ENCODE measurements at regions not wholly inside any gene's neighbourhood (a gene's known extent, or its start where the extent isn't known, plus 50 kb on each side); places are given as distances from the start of the nearest gene placed in this dataset.

DNA sequence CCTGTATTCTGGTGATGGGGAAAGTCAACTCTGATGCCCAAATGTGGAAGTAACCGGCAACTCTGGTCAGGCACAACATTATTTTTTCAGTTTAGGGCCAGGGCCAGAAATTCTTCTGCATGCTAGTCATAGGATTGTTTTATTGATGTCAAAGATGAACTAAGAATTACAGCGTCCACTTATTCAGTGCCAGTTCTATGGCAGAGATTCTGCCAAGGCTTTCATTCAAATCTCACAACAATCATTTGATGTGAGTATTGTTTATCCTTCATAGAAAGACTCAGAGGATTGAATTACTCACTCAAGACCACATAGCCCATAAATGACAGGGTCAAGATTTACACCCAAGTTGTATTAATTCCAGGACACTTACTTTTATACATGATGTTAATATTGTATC, 87.7 kb downstream of the TMPRSS5 start:
- no peak for TF ChIP-seq CTCF (conservative IDR thresholded peaks at IDR 0.05 in 1 of 2, IDR thresholded peaks at IDR 0.05 in 1 of 2; ENCODE audit: low read depth in 1 of 2, low read length in 2 of 2)
- no peak for TF ChIP-seq EZH2 (IDR thresholded peaks at IDR 0.05; ENCODE audit: low read length, missing control alignments)

Measured in fibroblast of lung (primary cell).